Endothelial cell of umbilical vein (primary cell): ENCODE measurements at regions not wholly inside any gene's neighbourhood (a gene's known extent, or its start where the extent isn't known, plus 50 kb on each side); places are given as distances from the start of the nearest gene placed in this dataset.

Source experiments
- BruUV-seq: library from RNA; stranded (reverse); fragments of 400-500 nt; replicated peaks from 2 replicates; lab custom pipeline; 2021; lab: Mats Ljungman, UMichigan
- CTCF ChIA-PET: fragments of 300-600, 350-600 bp; sonication (Branson Sonifier 250); formaldehyde crosslinking; loops from one replicate; lab custom pipeline; 2021; ENCODE audit warnings: antibody characterized with exemption, inconsistent platforms; lab: Charles Lee
- POLR2A ChIA-PET: fragments of 300-600, 350-600 bp; sonication (Branson Sonifier 250); formaldehyde crosslinking; loops from one replicate; lab custom pipeline; 2021; ENCODE audit warnings: antibody characterized with exemption, inconsistent platforms; lab: Charles Lee
- DNase-seq: peaks from one replicate; pipeline ENCODE4 v3.0.0-alpha.2; 2011; ENCODE audit warnings: low read depth, low spot score
- FAIRE-seq: peaks from 2 replicates; lab custom pipeline; 2011; peaks lifted over from hg19 to GRCh38; lab: Jason Lieb, UNC
- H2AFZ ChIP-seq: 2 replicates; pipeline ENCODE4 v1.6.0; 2012; ENCODE audit warnings: low read depth, low read length, control low read depth, inconsistent platforms
- H3K27ac ChIP-seq: 2 replicates; pipeline ENCODE4 v1.5.1; 2011; ENCODE audit warnings: low read depth, mild to moderate bottlenecking, control low read depth, low read length, moderate library complexity; ENCODE audit not compliant: insufficient read depth
- H3K27me3 ChIP-seq, 2 experiments: 2 replicates each; pipeline versions ENCODE4 v1.6.0 to v1.6.1; 2011; ENCODE audit warnings: low read length in 2 of 2, mixed read lengths in 1 of 2; ENCODE audit not compliant: control insufficient read depth in 2 of 2, insufficient read depth in 2 of 2
- H3K36me3 ChIP-seq, 2 experiments: 2 replicates in 1 of 2; 3 replicates in 1 of 2; pipeline ENCODE4 v1.5.1; 2011; ENCODE audit warnings: low read length in 2 of 2, mild to moderate bottlenecking in 1 of 2, moderate library complexity in 1 of 2; ENCODE audit not compliant: control insufficient read depth in 2 of 2, insufficient read depth in 2 of 2; ENCODE audit errors: extremely low read depth in 1 of 2
- H3K4me1 ChIP-seq: 3 replicates; pipeline ENCODE4 v1.5.1; 2011; ENCODE audit warnings: mild to moderate bottlenecking, low read length; ENCODE audit not compliant: control insufficient read depth, insufficient read depth; ENCODE audit errors: extremely low read depth
- H3K4me2 ChIP-seq: 2 replicates; pipeline ENCODE4 v1.6.1; 2011; ENCODE audit warnings: low read length, control low read depth, mixed read lengths; ENCODE audit not compliant: insufficient read depth
- H3K4me3 ChIP-seq, 3 experiments: fragments of 200-600 bp in 1 of 3; sonication (generic), shearing (Covaris generic) in 1 of 3; replicated peaks in 1 of 3; 2 replicates each; pipeline ENCODE4 v1.5.1; 2011 to 2016; ENCODE audit warnings: control low read depth in 3 of 3, low read length in 3 of 3, mild to moderate bottlenecking in 2 of 3, inconsistent platforms in 1 of 3, low read depth in 1 of 3, moderate library complexity in 1 of 3; ENCODE audit not compliant: insufficient read depth in 1 of 3
- H3K79me2 ChIP-seq: 2 replicates; pipeline ENCODE4 v1.6.0; 2012; ENCODE audit warnings: low read length, inconsistent platforms; ENCODE audit not compliant: control insufficient read depth, insufficient read depth
- H3K9ac ChIP-seq: replicated peaks from 2 replicates; pipeline ENCODE3; 2011; ENCODE audit warnings: low read length, control low read depth; ENCODE audit not compliant: insufficient read depth; ENCODE audit errors: extremely low read depth
- H3K9me1 ChIP-seq: replicated peaks from 3 replicates; pipeline ENCODE4 v1.6.0; 2011; ENCODE audit warnings: mild to moderate bottlenecking, low read length; ENCODE audit not compliant: control insufficient read depth, insufficient read depth; ENCODE audit errors: extremely low read depth
- H3K9me3 ChIP-seq: replicated peaks from 2 replicates; pipeline ENCODE4 v1.5.1; 2012; ENCODE audit warnings: low read length, inconsistent platforms; ENCODE audit not compliant: control insufficient read depth, insufficient read depth
- H4K20me1 ChIP-seq: replicated peaks from 2 replicates; pipeline ENCODE3; 2011; ENCODE audit warnings: mild to moderate bottlenecking, low read length; ENCODE audit not compliant: control insufficient read depth, insufficient read depth; ENCODE audit errors: extremely low read depth
- CTCF ChIP-seq, 2 donors: IDR thresholded peaks; 1 replicate in 1 of 2; 2 replicates in 1 of 2; pipeline ENCODE4 v1.5.1; 2011; ENCODE audit warnings: low read length in 2 of 2, mild to moderate bottlenecking in 2 of 2, moderate library complexity in 2 of 2, control low read depth in 1 of 2, inconsistent platforms in 1 of 2, low read depth in 1 of 2; ENCODE audit not compliant: insufficient read depth in 1 of 2; ENCODE audit errors: extremely low read depth in 1 of 2
- EZH2 ChIP-seq: IDR thresholded peaks from 2 replicates; pipeline ENCODE4 v1.6.1; 2012; ENCODE audit warnings: borderline replicate concordance, low read depth, mild to moderate bottlenecking, moderate library complexity, low read length, inconsistent platforms; ENCODE audit not compliant: severe bottlenecking
- FOS ChIP-seq: IDR thresholded peaks from 2 replicates; pipeline ENCODE4 v1.6.1; 2011; ENCODE audit warnings: mild to moderate bottlenecking, low read length, moderate library complexity, borderline replicate concordance; ENCODE audit not compliant: insufficient read depth
- GATA2 ChIP-seq: IDR thresholded peaks from 2 replicates; pipeline ENCODE4 v1.7.0; 2011; ENCODE audit warnings: low read depth, mild to moderate bottlenecking, moderate library complexity, mixed read lengths, low read length; ENCODE audit not compliant: insufficient read length, insufficient read depth
- JUN ChIP-seq: IDR thresholded peaks from 2 replicates; pipeline ENCODE4 v1.6.1; 2011; ENCODE audit warnings: borderline replicate concordance, low read depth; ENCODE audit not compliant: insufficient read length, insufficient read depth
- MAX ChIP-seq: IDR thresholded peaks from 2 replicates; pipeline ENCODE4 v1.6.1; 2011; ENCODE audit not compliant: insufficient read depth, insufficient read length
- MYC ChIP-seq: IDR thresholded peaks from one replicate; pipeline ENCODE4 v1.6.1; 2011; ENCODE audit warnings: mild to moderate bottlenecking, low read depth, low read length
- POLR2A ChIP-seq: IDR thresholded peaks from 2 replicates; pipeline ENCODE4 v1.6.1; 2012; ENCODE audit warnings: low read depth, mild to moderate bottlenecking, control low read depth, low read length
- POLR2AphosphoS5 ChIP-seq: IDR thresholded peaks from 2 replicates; pipeline ENCODE4 v1.6.1; 2012; ENCODE audit warnings: low read depth, mild to moderate bottlenecking, control low read depth, low read length, moderate library complexity; ENCODE audit not compliant: insufficient read depth
- dilution Hi-C: fragments of 300-500 bp; cut with MboI; formaldehyde crosslinking; loops from one replicate; pipeline ENCODE4 v1.15.0; 2019; ENCODE audit warnings: low sequenced_read_pairs; ENCODE audit not compliant: extremely low pct_ligation_motif_present
- intact Hi-C: fragments of 100-400 bp; cut with micrococcal nuclease; formaldehyde crosslinking; loops from one replicate; pipeline ENCODE4 v1.10.0; 2022

GRCh38 chr21:38082936-38083485 lies 166.8 kb upstream of the KCNJ6 start:
- POLR2A ChIA-PET: no interaction called here
- Histone ChIP-seq H2AFZ (no peak overlapping the region), H3K9me3 (no peaks in the 10 kb centered on the region), H3K4me1 (no peaks in the 10 kb centered on the region), H3K27me3 (peaks cover 0 to 2% of the 10 kb centered on the region in 2 experiments), H3K4me3 (no peak overlapping the region), H3K9me1 (no peaks in the 10 kb centered on the region), H3K27ac (no peak overlapping the region), H3K36me3 (no peaks in the 10 kb centered on the region), H3K79me2 (no peaks in the 10 kb centered on the region), H4K20me1 (no peaks in the 10 kb centered on the region), H3K9ac (no peak overlapping the region), H3K4me2 (no peak overlapping the region)
- FAIRE-seq (no peak), DNase-seq (no peak)
- intact Hi-C loops: no loop called here
- BruUV-seq: no TSS peak
- CTCF ChIA-PET: interaction anchor here (1.5 to 1.7 kb wide), 2 partner anchors 35 to 182 kb away, joined by 3 to 4 read pairs; no protein-coding TSS in a partner anchor
- TF ChIP-seq FOS (no peak), MAX (no peak), CTCF (IDR thresholded peaks at IDR 0.05; ENCODE audit: extremely low read depth in 1 of 2, insufficient read depth in 1 of 2, low read depth in 1 of 2, low read length in 2 of 2) (no peak), POLR2A (no peak), JUN (no peak), GATA2 (no peak), MYC (no peak), POLR2AphosphoS5 (no peak), EZH2 (no peak)
- dilution Hi-C loops: no loop called here
